Lung (tissue), 11 donors: ENCODE measurements at regions not wholly inside any gene's neighbourhood (a gene's known extent, or its start where the extent isn't known, plus 50 kb on each side); places are given as distances from the start of the nearest gene placed in this dataset.

Experiments used
- ATAC-seq: fragments of 200-7000 bp; cut with Tn5 transposase; one replicate; pipeline ENCODE4 v1.9.1; 2020; ENCODE audit warnings: moderate number of reproducible peaks; ENCODE audit not compliant: insufficient read depth, low FRiP score
- DNase-seq, 3 donors: peaks; one replicate each; pipeline ENCODE4 v3.0.0-alpha.2; 2013 to 2017
- H3K27ac ChIP-seq, 2 donors: one replicate each; pipeline ENCODE4 v1.5.1; 2013; ENCODE audit warnings: mild to moderate bottlenecking in 2 of 2, moderate library complexity in 2 of 2, control low read depth in 1 of 2, inconsistent platforms in 1 of 2, low read depth in 1 of 2, low read length in 1 of 2
- H3K27me3 ChIP-seq, 3 donors: one replicate each; pipeline ENCODE4 v1.5.1; 2013; ENCODE audit warnings: low read length in 2 of 3; ENCODE audit not compliant: control insufficient read depth in 3 of 3, insufficient read depth in 3 of 3
- H3K36me3 ChIP-seq, 4 donors: one replicate each; pipeline ENCODE4 v1.5.1; 2013; ENCODE audit warnings: low read length in 4 of 4, mild to moderate bottlenecking in 1 of 4, moderate library complexity in 1 of 4; ENCODE audit not compliant: control insufficient read depth in 4 of 4, insufficient read depth in 4 of 4
- H3K4me1 ChIP-seq, 5 donors: one replicate each; pipeline ENCODE4 v1.5.1; 2013; ENCODE audit warnings: low read length in 5 of 5, mild to moderate bottlenecking in 2 of 5, moderate library complexity in 1 of 5; ENCODE audit not compliant: control insufficient read depth in 5 of 5, insufficient read depth in 5 of 5
- H3K4me3 ChIP-seq: one replicate; pipeline ENCODE4 v1.5.1; 2013; ENCODE audit warnings: mild to moderate bottlenecking, control low read depth, moderate library complexity
- H3K9ac ChIP-seq, 2 donors: one replicate each; pipeline ENCODE4 v1.5.1; 2013; ENCODE audit warnings: low read length in 2 of 2, control low read depth in 1 of 2; ENCODE audit not compliant: insufficient read depth in 1 of 2
- H3K9me3 ChIP-seq, 4 donors: one replicate each; pipeline ENCODE4 v1.5.1; 2013; ENCODE audit warnings: low read length in 3 of 4, mild to moderate bottlenecking in 1 of 4, moderate library complexity in 1 of 4; ENCODE audit not compliant: control insufficient read depth in 4 of 4, insufficient read depth in 3 of 4
- WGBS, 2 donors: extraction: QIAGEN DNeasy Blood & Tissue Kit; methylation state at CpG; one replicate each; pipeline ENCODE4 v1.1.7; 2013; 5-methylcytosine and 5-hydroxymethylcytosine counted together
- TF ChIP-seq, protein P1 (sequence below): IDR thresholded peaks from 2 replicates; pipeline ENCODE4 v1.5.1; 2012; ENCODE audit warnings: mild to moderate bottlenecking; ENCODE audit errors: control extremely low read depth, extremely low read depth
- donor health status: control.
- donor health status: control.
- donor health status: Bipolar disorder and iron deficiency.
- donor health status: healthy.
- donor health status: DM: yes; HTN: yes; CAD: no.

DNA sequence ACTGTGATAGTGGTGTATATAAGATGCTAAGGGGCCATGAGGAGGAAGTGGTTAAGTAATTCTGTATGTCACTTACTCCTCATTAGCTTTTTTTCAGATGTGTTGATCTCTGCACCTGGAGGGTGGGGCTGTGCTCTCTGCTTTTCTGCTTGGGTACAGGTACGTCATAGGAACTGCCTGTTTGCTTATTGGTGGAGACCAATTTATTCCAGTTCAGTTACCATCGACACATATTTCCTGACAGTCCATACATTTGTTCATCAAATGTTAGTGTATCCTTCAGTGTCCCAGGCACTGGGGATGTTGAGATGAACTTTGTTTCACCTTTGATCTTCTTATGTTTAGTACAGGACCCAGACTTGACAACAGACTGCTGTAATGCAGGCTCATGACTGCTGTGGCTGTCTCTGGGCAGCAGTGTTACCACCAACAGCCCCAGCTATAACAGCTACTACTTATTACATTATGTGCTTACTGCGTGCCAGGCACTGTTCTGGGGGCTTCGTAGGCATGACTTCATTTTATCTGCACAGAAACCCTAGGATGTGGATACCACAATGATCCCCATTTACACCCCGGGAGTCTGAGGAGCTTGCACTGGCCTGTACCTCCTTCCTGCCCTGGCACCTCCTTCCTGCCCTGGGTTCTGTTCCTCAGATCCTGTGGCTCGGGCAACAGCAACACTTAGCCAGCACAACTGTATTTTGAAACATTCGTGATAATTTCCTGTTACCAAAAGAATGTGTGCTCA, 87.4 kb downstream of the BUB3 start:
- TF ChIP-seq, protein P1, sequence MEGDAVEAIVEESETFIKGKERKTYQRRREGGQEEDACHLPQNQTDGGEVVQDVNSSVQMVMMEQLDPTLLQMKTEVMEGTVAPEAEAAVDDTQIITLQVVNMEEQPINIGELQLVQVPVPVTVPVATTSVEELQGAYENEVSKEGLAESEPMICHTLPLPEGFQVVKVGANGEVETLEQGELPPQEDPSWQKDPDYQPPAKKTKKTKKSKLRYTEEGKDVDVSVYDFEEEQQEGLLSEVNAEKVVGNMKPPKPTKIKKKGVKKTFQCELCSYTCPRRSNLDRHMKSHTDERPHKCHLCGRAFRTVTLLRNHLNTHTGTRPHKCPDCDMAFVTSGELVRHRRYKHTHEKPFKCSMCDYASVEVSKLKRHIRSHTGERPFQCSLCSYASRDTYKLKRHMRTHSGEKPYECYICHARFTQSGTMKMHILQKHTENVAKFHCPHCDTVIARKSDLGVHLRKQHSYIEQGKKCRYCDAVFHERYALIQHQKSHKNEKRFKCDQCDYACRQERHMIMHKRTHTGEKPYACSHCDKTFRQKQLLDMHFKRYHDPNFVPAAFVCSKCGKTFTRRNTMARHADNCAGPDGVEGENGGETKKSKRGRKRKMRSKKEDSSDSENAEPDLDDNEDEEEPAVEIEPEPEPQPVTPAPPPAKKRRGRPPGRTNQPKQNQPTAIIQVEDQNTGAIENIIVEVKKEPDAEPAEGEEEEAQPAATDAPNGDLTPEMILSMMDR: no peak
- DNase-seq: peak in 1 of 3 donors; percentile 4
- no peak overlapping the region for H3K9ac ChIP-seq
- 40 to 48% methylated on average over 7 of the region's 7 CpGs for WGBS, 2 donors
- H3K27me3 ChIP-seq: no peaks in the 10 kb centered on the region
- H3K4me1 ChIP-seq: no peaks in the 10 kb centered on the region
- no peak overlapping the region for H3K27ac ChIP-seq
- no peak overlapping the region for H3K4me3 ChIP-seq
- peaks cover 0 to 3% (median 0%) of the 10 kb centered on the region in 4 donors for H3K36me3 ChIP-seq
- no peak for ATAC-seq
- no peaks in the 10 kb centered on the region for H3K9me3 ChIP-seq

DNA sequence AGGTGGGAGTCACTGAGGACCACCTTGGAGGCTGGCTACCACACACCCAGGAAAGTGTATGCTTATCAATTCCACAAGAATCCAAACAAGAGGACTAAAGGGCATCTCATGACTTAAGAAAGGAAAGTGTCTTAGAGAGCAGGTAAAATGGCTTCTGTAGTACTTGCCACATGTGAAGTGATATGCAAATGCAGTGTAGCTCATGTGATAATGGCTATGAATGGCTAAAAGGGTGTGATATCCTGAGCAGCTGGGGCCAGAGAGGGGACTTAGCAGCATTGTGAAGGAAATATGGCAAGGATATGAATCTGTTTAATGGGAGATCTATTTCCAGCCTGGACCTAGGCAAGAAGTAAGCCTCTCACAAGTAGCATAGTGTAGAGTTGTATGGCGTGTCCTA, 90.5 kb downstream of the BUB3 start:
- Histone ChIP-seq H3K36me3 (peaks cover 0 to 3% (median 0%) of the 10 kb centered on the region in 4 donors), H3K27ac (no peak overlapping the region), H3K9me3 (no peaks in the 10 kb centered on the region), H3K4me3 (no peak overlapping the region), H3K9ac (no peak overlapping the region), H3K27me3 (no peaks in the 10 kb centered on the region), H3K4me1 (no peaks in the 10 kb centered on the region)
- no peak for ATAC-seq
- WGBS, 2 donors: 91 to 100% methylated on average over 1 of the region's 1 CpG
- TF ChIP-seq, protein P1: no peak
- no peak for DNase-seq

DNA sequence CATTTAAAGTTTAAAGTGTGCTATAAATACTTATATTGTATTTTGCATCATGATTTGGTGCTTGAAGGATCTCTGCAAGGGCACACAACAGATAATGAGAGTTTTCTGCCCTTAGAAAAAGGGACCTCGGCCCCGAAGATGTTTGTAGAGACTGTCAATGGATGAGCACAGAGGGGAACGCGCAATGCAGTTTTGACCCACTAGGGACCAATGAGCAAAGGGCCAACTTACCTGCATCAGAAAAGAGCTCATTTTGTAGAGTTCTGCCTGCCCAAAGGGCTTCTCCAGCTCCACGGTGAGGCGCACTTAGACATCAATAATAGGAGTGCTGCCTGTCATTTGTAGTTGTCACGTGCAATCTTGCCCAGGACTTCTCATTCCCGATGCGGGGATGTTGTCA, 91.1 kb downstream of the BUB3 start:
- Histone ChIP-seq H3K27me3 (no peaks in the 10 kb centered on the region), H3K4me3 (no peak overlapping the region), H3K4me1 (no peaks in the 10 kb centered on the region), H3K27ac (no peak overlapping the region), H3K9ac (no peak overlapping the region), H3K36me3 (peaks cover 0 to 3% (median 0%) of the 10 kb centered on the region in 4 donors), H3K9me3 (no peaks in the 10 kb centered on the region)
- DNase-seq: no peak
- TF ChIP-seq, protein P1: no peak
- no peak for ATAC-seq
- 96% methylated on average over 9 of the region's 9 CpGs for WGBS, 2 donors
